HL-60 (cell line): ENCODE measurements at regions not wholly inside any gene's neighbourhood (a gene's known extent, or its start where the extent isn't known, plus 50 kb on each side); places are given as distances from the start of the nearest gene placed in this dataset.

ENCODE experiments used
- DNase-seq, 2 experiments: peaks; one replicate each; pipeline ENCODE4 v3.0.0-alpha.2; 2010 to 2020; ENCODE audit warnings: low read depth in 1 of 2, low spot score in 1 of 2
- H3K27ac ChIP-seq: fragments of 250-450 bp; sonication (Bioruptor Pico); replicated peaks from 2 replicates; pipeline ENCODE4 v1.5.1; 2020; ENCODE audit warnings: mild to moderate bottlenecking, moderate library complexity
- H3K27me3 ChIP-seq: fragments of 250-450 bp; sonication (Bioruptor Pico); 2 replicates; pipeline ENCODE4 v1.5.1; 2021; ENCODE audit warnings: mild to moderate bottlenecking, moderate library complexity; ENCODE audit not compliant: insufficient read depth, poor library complexity, severe bottlenecking
- H3K4me3 ChIP-seq: replicated peaks from 2 replicates; pipeline ENCODE4 v1.5.1; 2011; ENCODE audit warnings: mild to moderate bottlenecking, control low read depth, low read length; ENCODE audit not compliant: insufficient read depth
- GABPA ChIP-seq: IDR thresholded peaks from 2 replicates; pipeline ENCODE4 v1.6.1; 2012; ENCODE audit warnings: low read depth
- POLR2AphosphoS5 ChIP-seq: IDR thresholded peaks from 2 replicates; pipeline ENCODE4 v1.6.1; 2012; ENCODE audit warnings: low read depth
- SPI1 ChIP-seq: IDR thresholded peaks from 2 replicates; pipeline ENCODE4 v1.6.1; 2012; ENCODE audit warnings: low read depth, mild to moderate bottlenecking, borderline replicate concordance
- TF ChIP-seq, protein P1 (sequence below): IDR thresholded peaks from 2 replicates; pipeline ENCODE4 v1.6.1; 2012; ENCODE audit warnings: low read depth; ENCODE audit not compliant: insufficient replicate concordance
- TF ChIP-seq, protein P2 (sequence below): IDR thresholded peaks from one replicate; pipeline ENCODE4 v1.5.1; 2011; ENCODE audit warnings: low read length, control low read depth, inconsistent platforms; ENCODE audit not compliant: insufficient read depth

DNA sequence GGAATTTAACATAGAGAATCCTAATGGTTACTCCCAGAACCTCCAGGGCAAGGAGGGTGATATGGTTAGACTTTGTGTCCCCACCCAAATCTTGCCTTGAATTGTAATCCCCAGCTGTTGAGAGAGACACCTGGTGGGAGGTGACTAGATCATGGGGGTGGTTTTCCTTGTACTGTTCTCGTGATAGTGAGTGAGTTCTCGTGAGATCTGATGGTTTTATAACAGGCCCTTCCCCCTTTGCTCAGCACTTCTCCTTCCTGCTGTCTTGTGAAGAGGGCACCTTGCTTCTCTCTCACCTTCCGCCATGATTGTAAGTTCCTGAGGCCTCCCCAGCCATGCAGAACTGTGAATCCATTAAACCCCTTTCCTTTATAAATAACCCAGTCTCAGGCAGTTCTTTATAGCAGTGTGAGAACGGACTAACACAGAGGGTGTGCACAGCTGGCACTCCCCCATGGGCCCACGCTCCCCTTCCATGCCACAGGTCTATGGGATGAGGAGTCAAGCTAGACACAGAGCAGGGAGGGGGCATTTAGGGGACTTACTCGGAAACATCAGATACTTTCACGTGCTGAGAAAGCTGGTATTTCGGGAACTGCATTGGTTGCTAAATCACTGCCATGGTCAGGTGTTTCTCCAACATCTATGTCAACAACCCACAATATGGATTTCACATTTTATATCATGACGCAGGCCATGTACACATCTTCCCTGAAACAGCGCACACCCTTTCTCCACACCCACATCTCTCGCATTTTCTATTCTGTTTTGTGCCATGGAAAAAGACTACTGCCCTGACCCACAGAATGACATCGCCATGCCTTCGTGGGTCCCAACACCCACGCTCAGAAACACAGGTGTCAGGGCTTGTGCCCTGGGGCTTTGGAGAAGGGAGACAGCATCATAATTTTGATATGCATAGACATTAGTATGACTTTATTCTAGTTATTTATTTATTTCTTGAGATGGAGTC, 199.1 kb upstream of the GSE1 start:
- no peak for DNase-seq
- H3K27me3 ChIP-seq = no peaks in the 10 kb centered on the region
- TF ChIP-seq POLR2AphosphoS5 = no peak
- TF ChIP-seq, protein P1, sequence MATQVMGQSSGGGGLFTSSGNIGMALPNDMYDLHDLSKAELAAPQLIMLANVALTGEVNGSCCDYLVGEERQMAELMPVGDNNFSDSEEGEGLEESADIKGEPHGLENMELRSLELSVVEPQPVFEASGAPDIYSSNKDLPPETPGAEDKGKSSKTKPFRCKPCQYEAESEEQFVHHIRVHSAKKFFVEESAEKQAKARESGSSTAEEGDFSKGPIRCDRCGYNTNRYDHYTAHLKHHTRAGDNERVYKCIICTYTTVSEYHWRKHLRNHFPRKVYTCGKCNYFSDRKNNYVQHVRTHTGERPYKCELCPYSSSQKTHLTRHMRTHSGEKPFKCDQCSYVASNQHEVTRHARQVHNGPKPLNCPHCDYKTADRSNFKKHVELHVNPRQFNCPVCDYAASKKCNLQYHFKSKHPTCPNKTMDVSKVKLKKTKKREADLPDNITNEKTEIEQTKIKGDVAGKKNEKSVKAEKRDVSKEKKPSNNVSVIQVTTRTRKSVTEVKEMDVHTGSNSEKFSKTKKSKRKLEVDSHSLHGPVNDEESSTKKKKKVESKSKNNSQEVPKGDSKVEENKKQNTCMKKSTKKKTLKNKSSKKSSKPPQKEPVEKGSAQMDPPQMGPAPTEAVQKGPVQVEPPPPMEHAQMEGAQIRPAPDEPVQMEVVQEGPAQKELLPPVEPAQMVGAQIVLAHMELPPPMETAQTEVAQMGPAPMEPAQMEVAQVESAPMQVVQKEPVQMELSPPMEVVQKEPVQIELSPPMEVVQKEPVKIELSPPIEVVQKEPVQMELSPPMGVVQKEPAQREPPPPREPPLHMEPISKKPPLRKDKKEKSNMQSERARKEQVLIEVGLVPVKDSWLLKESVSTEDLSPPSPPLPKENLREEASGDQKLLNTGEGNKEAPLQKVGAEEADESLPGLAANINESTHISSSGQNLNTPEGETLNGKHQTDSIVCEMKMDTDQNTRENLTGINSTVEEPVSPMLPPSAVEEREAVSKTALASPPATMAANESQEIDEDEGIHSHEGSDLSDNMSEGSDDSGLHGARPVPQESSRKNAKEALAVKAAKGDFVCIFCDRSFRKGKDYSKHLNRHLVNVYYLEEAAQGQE = no peak
- no peak for TF ChIP-seq GABPA
- TF ChIP-seq SPI1 = no peak
- TF ChIP-seq, protein P2, sequence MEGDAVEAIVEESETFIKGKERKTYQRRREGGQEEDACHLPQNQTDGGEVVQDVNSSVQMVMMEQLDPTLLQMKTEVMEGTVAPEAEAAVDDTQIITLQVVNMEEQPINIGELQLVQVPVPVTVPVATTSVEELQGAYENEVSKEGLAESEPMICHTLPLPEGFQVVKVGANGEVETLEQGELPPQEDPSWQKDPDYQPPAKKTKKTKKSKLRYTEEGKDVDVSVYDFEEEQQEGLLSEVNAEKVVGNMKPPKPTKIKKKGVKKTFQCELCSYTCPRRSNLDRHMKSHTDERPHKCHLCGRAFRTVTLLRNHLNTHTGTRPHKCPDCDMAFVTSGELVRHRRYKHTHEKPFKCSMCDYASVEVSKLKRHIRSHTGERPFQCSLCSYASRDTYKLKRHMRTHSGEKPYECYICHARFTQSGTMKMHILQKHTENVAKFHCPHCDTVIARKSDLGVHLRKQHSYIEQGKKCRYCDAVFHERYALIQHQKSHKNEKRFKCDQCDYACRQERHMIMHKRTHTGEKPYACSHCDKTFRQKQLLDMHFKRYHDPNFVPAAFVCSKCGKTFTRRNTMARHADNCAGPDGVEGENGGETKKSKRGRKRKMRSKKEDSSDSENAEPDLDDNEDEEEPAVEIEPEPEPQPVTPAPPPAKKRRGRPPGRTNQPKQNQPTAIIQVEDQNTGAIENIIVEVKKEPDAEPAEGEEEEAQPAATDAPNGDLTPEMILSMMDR = no peak
- no peak overlapping the region for H3K27ac ChIP-seq
- no peak overlapping the region for H3K4me3 ChIP-seq

DNA sequence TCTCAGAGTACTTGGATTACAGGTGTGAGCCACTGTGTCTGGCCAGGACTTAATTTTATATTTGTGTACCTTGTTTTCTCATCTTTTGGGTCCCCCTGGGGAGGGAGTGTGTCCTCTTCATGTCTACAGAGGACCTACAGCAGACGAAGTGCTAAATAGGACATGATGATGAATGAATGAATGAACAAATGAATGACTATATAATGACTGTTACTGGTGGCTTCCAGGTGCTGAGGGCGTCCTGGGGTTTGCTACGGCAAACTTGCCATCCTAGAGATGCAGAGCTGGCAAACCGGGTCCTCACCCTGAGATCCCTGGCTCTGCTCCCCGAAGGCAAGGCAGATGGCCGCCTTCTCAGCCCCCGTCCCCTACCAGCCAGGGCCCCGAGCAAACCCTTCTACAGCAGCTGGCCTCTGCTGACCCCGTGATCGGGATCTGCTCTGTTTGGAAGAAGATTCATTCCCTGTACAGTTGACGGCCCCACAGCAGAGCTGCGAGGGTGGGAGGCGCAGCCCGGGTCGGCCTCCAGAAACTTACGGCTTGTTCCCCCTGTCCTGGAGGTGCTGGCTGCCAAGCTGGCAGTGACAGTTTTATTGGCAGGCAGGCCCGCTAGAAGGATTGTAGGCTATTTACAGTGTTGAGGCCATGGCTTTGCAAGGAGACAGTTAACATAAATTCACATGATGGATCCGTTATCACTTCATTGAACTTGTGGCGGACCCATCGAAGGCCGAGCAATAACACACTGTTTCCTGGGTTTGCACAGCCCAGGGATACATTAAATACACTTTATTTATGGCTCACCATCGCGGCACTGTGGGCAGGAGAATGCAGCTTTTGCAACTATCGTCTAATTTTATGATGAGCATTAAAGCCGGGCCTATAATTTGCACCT, 197.7 kb upstream of the GSE1 start:
- Histone ChIP-seq H3K27me3 (no peaks in the 10 kb centered on the region), H3K27ac (no peak overlapping the region), H3K4me3 (no peak overlapping the region)
- no peak for DNase-seq
- no peak for TF ChIP-seq GABPA
- no peak for TF ChIP-seq POLR2AphosphoS5
- TF ChIP-seq, protein P1 = no peak
- TF ChIP-seq, protein P2 = no peak
- no peak for TF ChIP-seq SPI1

DNA sequence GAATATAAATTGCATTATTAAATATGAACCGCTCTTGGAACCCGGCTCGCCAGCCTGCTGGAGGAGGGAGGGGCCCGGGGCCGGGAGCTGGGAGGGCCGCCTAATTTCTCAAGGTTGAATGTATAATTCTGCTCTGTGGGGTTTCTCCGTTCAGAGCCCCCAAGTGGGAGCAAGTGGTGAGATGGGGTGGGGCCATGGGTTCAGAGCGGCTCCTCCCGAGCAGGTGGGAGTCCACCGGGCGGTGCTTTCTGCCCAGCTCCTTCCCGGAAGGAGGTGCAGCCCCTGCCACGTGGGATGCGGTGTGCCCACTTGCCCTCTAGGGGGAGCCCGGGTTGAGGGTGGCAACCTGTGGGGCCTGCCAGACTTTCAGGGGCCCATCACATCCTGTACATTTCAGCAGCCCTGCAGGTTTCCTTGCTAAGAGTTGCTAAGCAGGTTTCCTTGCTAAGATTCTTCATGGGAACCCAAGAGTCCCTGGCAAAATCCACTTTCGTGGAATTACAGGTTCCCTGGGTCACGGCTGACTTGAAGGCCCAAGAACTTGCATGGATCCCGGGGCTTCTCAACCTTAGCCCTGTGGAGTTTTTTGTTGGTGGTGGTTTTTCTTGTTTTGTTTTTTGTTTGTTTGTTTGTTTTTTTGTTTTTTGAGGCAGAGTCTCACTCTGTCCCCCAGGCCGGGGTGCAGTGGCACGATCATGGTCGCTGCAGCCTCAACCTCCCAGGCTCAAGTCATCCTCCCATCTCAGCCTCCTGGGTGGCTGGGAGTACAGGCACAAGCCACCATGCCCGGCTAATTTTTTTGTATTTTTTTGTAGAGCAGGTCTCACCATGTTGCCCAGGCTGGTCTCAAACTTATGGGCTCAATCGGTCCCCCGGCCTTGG, 196.7 kb upstream of the GSE1 start:
- no peaks in the 10 kb centered on the region for H3K27me3 ChIP-seq
- no peak overlapping the region for H3K27ac ChIP-seq
- TF ChIP-seq SPI1 (no peak), GABPA (no peak), POLR2AphosphoS5 (peak; percentile 29; the same call in 1 of the 2 replicates)
- TF ChIP-seq, protein P2 = peak; percentile 45
- TF ChIP-seq, protein P1 = no peak
- DNase-seq = peak; percentile 40 to 82
- no peak overlapping the region for H3K4me3 ChIP-seq
